Right atrium auricular region (tissue), 2 donors: ENCODE measurements at regions not wholly inside any gene's neighbourhood (a gene's known extent, or its start where the extent isn't known, plus 50 kb on each side); places are given as distances from the start of the nearest gene placed in this dataset.
A peak's percentile ranks its signal among the peaks of the same experiment; 100 is the strongest.

Experiments used
- DNase-seq: peaks from one replicate; pipeline ENCODE4 v3.0.0-alpha.2; 2019; ENCODE audit warnings: low spot score
- H3K27ac ChIP-seq, 2 donors: fragments of 200-600 bp; sonication (generic); 1 replicate in 1 of 2; 2 replicates in 1 of 2; pipeline ENCODE4 v1.5.1; 2016 to 2019
- H3K27me3 ChIP-seq, 2 donors: fragments of 200-600 bp; sonication (generic); one replicate each; pipeline versions ENCODE4 v1.5.1 to v1.6.0; 2017 to 2019
- H3K36me3 ChIP-seq: fragments of 200-600 bp; sonication (generic); one replicate; pipeline ENCODE4 v1.5.1; 2016
- H3K4me1 ChIP-seq, 2 donors: fragments of 200-600 bp; sonication (generic); one replicate each; pipeline versions ENCODE4 v1.5.1 to v1.6.0; 2017 to 2019
- H3K4me3 ChIP-seq, 2 donors: fragments of 200-600 bp; sonication (generic); 1 replicate in 1 of 2; 2 replicates in 1 of 2; pipeline ENCODE4 v1.5.1; 2017 to 2019; ENCODE audit warnings: mild to moderate bottlenecking in 1 of 2, moderate library complexity in 1 of 2
- H3K9me3 ChIP-seq, 2 donors: fragments of 200-600 bp; sonication (generic); one replicate each; pipeline ENCODE4 v1.5.1; 2019
- TF ChIP-seq, protein P1 (sequence below), 2 donors: fragments of 200-600 bp; sonication (generic); IDR thresholded peaks; one replicate each; pipeline ENCODE4 v1.5.1; 2019; ENCODE audit warnings: antibody characterized with exemption in 2 of 2

- Histone ChIP-seq H3K27me3 (no peaks in the 10 kb centered on the region), H3K4me3 (peak overlapping the region in 1 of 2 donors; percentile 8), H3K27ac (no peak overlapping the region), H3K4me1 (peaks cover 0 to 9% of the 10 kb centered on the region in 2 donors), H3K36me3 (no peaks in the 10 kb centered on the region), H3K9me3 (no peaks in the 10 kb centered on the region)
- TF ChIP-seq, protein P1, sequence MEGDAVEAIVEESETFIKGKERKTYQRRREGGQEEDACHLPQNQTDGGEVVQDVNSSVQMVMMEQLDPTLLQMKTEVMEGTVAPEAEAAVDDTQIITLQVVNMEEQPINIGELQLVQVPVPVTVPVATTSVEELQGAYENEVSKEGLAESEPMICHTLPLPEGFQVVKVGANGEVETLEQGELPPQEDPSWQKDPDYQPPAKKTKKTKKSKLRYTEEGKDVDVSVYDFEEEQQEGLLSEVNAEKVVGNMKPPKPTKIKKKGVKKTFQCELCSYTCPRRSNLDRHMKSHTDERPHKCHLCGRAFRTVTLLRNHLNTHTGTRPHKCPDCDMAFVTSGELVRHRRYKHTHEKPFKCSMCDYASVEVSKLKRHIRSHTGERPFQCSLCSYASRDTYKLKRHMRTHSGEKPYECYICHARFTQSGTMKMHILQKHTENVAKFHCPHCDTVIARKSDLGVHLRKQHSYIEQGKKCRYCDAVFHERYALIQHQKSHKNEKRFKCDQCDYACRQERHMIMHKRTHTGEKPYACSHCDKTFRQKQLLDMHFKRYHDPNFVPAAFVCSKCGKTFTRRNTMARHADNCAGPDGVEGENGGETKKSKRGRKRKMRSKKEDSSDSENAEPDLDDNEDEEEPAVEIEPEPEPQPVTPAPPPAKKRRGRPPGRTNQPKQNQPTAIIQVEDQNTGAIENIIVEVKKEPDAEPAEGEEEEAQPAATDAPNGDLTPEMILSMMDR (IDR thresholded peaks at IDR 0.05): no peak
- no peak for DNase-seq
Observed at GRCh38 chr12:24396224-24396623, 446.8 kb upstream of the SOX5 start.

GRCh38 chr12:24394246-24394645 is 444.8 kb upstream of the SOX5 start:
- no peaks in the 10 kb centered on the region for H3K27me3 ChIP-seq
- H3K4me3 ChIP-seq: no peak overlapping the region
- no peak for DNase-seq
- H3K36me3 ChIP-seq: no peaks in the 10 kb centered on the region
- H3K4me1 ChIP-seq: peaks cover 0 to 9% of the 10 kb centered on the region in 2 donors
- TF ChIP-seq, protein P1 (IDR thresholded peaks at IDR 0.05): no peak
- peaks cover 0 to 5% of the 10 kb centered on the region in 2 donors for H3K9me3 ChIP-seq
- H3K27ac ChIP-seq: no peak overlapping the region

DNA sequence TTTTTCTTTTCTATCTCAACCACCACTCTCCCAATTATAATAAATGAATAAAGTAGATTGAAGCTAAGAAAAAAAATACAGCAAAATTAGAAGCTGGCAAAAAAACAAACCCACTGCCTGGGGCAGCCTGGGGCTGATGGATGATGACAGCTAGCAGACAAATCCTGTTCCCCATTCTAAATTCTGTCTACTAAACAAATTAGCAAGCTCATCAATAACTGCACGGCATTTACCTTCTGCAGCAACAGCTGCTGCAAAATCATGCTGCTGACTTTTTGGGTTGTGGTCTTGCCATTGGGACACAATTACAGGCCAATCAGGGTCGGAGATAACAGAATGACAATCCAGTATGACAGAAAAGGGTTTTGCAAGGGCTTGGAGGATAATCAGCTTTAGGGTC is 443.6 kb upstream of the SOX5 start:
- Histone ChIP-seq H3K4me1 (peaks cover 0 to 9% of the 10 kb centered on the region in 2 donors), H3K4me3 (no peak overlapping the region), H3K27me3 (no peaks in the 10 kb centered on the region), H3K36me3 (no peaks in the 10 kb centered on the region), H3K9me3 (peaks cover 0 to 6% of the 10 kb centered on the region in 2 donors), H3K27ac (no peak overlapping the region)
- TF ChIP-seq, protein P1 (IDR thresholded peaks at IDR 0.05): no peak
- DNase-seq: no peak

GRCh38 chr12:24389394-24389793 is 439.9 kb upstream of the SOX5 start:
- H3K4me3 ChIP-seq: no peak overlapping the region
- no peaks in the 10 kb centered on the region for H3K36me3 ChIP-seq
- peaks cover 0 to 8% of the 10 kb centered on the region in 2 donors for H3K4me1 ChIP-seq
- no peak for DNase-seq
- peaks cover 0 to 6% of the 10 kb centered on the region in 2 donors for H3K9me3 ChIP-seq
- no peaks in the 10 kb centered on the region for H3K27me3 ChIP-seq
- H3K27ac ChIP-seq: no peak overlapping the region
- TF ChIP-seq, protein P1 (IDR thresholded peaks at IDR 0.05): no peak

- Histone ChIP-seq H3K4me3 (no peak overlapping the region), H3K27ac (no peak overlapping the region), H3K9me3 (peaks cover 0 to 6% of the 10 kb centered on the region in 2 donors), H3K27me3 (no peaks in the 10 kb centered on the region), H3K4me1 (no peaks in the 10 kb centered on the region), H3K36me3 (no peaks in the 10 kb centered on the region)
- no peak for DNase-seq
- TF ChIP-seq, protein P1 (IDR thresholded peaks at IDR 0.05): no peak
Observed at GRCh38 chr12:24387381-24387780, 437.9 kb upstream of the SOX5 start.

- Histone ChIP-seq H3K36me3 (no peaks in the 10 kb centered on the region), H3K4me3 (no peak overlapping the region), H3K27ac (no peak overlapping the region), H3K4me1 (no peaks in the 10 kb centered on the region), H3K9me3 (peaks cover 0 to 6% of the 10 kb centered on the region in 2 donors), H3K27me3 (no peaks in the 10 kb centered on the region)
- TF ChIP-seq, protein P1 (IDR thresholded peaks at IDR 0.05): no peak
- DNase-seq: no peak
Observed at GRCh38 chr12:24386836-24387235, 437.4 kb upstream of the SOX5 start.
